Activated naive CD4-positive, alpha-beta T cell (primary cell): ENCODE measurements at regions not wholly inside any gene's neighbourhood (a gene's known extent, or its start where the extent isn't known, plus 50 kb on each side); places are given as distances from the start of the nearest gene placed in this dataset.

Experiments
- DNase-seq, 4 experiments: peaks; one replicate each; lab custom pipeline; 2025; lab: John Stamatoyannopoulos, UW

GRCh38 chr6:14665827-14666724 is 548.5 kb downstream of the CD83 start:
- DNase-seq = no peak

DNA sequence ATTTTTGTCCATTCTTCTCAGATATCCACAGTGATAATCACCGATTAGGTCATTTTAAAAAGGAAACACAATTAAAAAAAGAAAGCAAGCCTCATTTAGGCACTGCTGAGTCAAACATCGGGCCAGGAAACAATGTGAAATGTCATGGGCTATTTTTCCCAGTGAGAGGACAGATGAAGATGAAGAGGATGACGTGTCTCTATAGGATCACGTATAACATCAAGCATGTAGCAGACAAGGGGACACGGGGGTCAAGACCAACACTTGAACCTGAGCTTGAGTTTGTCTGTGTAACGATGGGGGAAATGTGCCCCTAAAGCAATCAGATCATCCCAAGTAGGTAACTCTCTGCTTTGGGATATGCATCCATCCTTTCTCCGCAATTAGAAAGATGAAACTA is 553.2 kb downstream of the CD83 start:
- DNase-seq = no peak

DNA sequence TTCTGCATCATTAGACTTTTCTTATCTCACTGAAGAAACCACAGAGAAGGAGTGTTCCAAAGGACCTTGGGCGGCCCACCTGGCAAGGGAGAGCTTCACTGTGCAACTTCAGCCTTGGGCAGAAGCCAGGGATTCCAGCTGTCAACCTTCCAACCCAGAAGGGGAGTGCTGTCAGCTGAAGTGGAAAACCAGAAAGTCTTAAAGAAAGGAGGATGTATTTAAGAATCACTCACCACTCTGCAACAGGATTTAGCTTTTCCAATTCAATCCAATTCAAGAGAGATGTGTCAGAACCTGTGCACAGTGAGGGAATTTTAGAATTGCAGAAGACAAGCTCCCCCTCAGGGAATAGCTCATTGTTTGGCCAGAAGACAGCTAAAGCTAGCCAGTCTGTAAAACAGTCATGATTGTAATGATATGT is 553.7 kb downstream of the CD83 start:
- DNase-seq = no peak

GRCh38 chr6:14671937-14672336 is 554.4 kb downstream of the CD83 start:
- no peak for DNase-seq

DNA sequence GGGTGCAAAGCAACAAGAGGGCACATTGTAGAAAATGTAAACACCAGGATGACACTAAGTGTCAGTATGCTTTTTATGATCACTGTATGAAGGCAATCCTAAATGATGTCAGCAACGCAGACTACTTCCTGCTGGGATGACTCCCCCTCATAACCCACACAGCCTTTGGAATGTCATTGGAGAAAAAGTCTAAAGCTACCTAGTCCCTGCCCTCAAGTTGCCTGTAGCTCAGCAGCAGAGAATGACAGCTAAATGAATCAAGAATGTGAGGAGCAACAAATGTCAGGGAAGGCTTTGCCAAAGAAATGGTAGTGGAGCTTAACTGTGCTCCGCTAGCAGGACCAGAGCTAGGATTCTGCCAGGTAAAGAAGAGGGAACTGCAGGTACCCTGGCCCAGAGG is 555.6 kb downstream of the CD83 start:
- no peak for DNase-seq

DNA sequence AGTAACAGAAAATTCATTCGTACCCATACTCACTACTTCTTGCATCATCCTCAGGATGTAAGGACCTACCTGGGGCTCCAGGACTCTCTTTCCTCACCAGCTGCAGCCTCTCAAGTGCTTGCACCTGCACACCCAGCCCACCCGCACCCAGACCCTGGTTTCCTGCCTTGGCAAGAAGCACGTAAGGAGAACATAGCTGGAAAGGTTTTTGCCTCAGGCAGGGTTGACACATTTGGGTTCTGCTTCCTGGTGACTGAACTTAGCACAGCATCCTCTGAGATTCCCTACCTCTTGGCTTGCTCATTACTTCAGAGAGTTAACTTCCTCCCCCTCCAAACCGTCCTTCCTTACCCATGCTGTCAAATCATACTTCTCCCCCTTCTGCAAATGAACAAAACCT is 556.9 kb downstream of the CD83 start:
- DNase-seq = no peak

- DNase-seq = no peak
Measured at GRCh38 chr6:14674867-14675648, 557.5 kb downstream of the CD83 start.

DNA sequence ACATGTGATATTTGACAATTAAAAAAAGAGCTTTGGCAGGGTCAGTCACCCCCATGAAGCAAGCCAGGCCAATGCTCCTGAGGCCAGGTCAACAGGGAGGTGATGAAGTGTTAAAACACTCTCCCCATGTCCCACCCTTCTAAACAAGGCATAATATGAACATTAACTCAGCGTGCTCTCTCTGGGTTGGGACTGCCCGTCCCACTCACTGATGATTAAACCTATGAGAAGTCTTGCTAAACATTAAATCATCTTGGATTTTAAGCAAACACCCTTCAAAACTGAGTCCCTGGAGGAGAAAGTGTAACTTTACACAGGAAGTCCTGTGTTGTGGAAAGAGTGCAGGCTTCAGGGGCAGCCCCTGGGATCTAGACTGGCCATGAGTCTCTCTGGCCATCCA is 558.5 kb downstream of the CD83 start:
- DNase-seq = no peak

DNA sequence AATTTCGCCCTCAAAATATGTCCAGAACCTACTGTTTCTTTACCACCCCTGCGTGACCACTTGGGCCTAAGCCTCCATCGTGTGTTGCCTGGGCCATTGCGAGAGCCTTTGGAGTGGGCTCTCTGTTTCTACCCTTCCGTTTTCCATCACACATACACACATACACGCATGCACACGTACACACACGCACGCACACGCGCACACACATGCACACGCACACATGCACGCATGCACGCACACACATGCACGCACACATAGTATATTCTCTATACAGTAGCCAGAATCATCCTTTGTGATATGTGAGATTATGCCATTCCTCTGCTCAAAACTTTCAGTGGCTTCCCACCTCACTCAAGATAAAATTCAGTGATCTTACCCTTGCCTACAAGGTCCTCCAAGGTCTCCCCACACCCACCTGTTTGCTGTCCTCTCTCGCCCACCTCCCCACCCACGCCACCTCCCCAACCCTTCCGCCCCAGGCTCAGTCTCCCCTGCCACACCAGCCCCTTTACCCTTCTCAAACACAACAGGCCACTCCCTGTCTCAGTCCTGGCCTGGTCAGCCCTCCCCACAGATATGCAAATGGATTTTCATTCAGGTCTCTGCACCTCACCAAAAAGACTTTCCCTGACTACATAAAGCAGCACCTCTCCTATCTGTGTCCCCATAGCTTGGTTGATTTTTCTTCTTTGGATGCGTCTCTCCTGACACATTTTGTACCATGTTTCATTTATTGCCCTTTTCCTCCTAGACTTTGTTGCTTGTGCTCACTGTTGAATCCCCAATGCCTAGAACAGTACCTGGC is 559.6 kb downstream of the CD83 start:
- no peak for DNase-seq

GRCh38 chr6:14681699-14682487 is 564.0 kb upstream of the JARID2 start:
- DNase-seq = no peak

GRCh38 chr6:14682812-14683211 is 563.1 kb upstream of the JARID2 start:
- no peak for DNase-seq

DNA sequence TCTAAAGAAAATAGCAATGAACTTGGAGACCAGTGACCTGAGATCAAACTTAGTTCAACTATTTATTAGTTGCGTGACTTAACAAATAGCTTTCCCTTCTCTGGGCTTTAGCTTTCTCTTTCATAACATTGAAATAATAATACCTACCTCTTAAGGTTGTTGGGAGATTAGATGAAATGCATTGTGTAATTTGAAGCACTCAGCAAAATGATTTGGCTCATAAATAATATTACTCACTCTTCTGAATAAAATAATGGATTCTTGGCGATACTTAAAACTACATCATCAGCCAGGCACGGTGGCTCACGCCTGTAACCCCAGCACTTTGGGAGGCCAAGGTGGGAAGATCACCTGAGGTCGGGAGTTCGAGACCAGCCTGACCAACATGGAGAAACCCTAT is 556.2 kb upstream of the JARID2 start:
- DNase-seq = no peak

DNA sequence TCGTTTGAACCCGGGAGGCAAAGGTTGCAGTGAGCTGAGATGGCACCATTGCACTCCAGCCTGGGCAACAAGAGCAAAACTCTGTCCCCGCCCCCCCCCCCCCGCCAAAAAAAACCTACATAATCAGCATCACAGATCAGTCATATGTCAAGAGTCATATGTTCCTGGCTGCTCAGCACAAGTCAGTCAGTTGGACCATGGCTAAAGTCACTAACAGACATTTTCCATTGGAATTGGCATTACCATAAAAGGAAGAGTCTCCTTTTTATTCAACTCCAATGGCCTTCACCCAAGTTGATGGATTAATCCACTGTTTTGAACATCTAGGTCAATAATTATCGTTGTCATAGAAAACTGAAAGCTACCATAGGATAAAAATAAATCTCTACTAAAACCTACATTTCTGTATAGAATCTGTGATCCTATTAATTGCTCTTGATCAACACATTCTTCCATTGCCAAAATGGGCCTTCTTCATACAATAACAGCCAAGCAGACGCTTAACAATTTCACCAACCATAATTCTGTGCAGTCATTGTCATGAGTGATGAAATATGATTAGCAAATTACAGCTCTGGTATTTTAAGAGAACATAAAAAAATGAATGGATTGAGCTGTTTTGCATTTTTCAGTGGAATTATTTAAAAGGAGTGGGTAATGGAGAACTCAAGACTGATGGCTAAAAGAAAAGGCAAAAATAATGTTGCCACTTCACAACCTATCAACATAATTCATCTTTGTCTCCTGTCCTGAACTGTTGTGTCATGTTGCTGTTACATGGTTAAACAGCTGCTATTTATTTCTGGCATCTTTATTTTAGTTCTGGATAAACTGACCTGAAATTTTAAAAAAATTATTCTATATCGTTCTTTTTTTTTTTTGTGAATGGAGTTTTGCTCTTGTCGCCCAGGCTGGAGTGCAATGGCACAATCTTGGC is 555.5 kb upstream of the JARID2 start:
- DNase-seq = no peak

GRCh38 chr6:14692208-14692607 is 553.7 kb upstream of the JARID2 start:
- DNase-seq = no peak

DNA sequence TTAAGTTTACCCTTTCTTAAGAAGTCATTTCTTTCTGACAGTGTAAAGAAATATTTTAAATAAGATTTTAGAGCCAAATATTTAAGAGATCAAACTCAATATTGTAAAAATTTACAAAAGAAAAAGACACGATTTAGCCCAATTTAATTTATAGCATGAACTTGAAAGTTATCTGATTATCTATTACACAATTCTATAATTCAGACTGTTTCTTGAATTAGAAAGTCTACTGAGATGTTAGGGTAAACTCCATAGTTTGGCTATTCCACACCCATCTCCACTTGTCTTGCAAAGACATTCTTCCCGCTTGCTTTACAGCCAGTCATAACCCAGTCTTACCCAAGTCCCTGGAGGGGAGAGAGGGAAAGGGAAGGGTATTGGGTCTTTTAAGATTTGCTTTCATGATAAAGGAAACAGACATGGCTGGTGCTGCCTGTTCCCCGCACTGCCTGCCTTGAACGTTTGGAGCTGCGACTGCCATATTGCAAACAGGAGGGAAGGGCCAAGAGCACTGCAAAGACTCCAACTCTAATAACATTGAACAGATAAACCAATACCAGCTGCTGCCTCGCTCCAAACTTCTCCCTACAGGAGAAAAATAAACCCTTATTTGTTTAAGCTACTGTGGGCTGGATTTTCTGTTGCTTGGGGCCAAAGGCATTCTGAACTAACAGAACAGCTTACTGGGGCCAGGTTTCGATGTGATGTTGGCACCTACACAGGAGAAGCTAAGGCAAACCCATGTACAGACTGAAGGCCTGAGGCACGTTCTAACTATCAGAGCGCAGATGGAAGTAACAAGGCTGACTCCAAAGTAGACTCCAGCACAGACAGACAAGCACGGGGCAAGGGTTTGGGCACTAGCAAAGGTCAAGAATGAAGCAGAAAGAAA is 552.3 kb upstream of the JARID2 start:
- DNase-seq = no peak

DNA sequence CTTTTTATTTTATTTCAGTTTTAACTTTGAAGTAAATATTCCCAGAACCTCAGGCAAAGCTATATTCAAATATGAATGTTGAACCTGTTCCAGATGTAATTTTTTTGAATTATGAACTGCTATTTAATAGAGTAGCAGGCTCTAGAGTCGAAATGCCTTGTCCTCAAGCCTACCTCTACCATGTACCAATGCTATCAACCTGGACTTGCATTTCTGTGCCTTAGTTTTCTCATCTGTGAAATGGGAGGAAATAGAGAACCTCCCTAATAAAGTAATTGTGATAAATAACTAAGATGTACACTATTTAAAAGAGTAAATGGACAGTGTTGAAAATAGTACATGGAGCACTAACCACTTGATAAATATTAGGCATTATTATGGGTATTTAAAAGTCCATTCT is 551.6 kb upstream of the JARID2 start:
- no peak for DNase-seq

DNA sequence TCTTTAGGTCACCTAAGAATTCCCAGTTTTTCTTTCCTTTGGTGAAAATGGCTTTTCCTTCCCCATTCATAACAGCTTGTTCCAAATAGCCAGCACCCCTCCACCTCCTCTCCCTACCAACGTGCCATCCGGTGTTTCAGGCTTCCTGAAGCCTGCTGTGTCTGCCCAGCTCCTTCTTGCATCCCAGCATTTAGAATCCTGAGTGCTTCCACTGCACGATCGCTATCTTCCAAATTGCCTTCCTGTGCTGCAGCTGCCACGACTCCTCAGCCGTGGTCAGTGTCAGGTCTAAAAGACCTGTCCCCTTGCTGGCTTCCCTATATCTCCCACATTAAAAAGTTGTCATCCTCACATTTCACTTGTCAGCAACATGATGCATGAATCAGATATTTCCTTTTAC is 550.3 kb upstream of the JARID2 start:
- no peak for DNase-seq

DNA sequence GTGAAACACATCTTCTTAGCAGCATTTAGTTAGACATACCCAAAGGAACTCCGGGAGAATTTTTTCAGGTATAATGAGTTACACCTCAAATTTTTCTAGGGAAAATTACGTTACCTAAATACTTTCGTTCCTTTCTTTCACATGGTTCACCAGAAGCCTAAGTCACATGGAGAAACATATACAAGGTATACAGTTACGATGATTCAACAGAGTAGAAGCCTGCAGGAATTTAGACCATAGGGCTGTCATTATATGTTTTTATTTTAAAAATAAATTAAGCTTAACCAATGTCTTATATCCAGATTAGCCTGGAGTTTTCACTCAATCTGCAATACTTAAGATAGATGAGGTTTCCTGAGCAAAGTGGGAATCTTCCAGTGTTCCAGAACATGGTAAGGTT is 549.5 kb upstream of the JARID2 start:
- no peak for DNase-seq

DNA sequence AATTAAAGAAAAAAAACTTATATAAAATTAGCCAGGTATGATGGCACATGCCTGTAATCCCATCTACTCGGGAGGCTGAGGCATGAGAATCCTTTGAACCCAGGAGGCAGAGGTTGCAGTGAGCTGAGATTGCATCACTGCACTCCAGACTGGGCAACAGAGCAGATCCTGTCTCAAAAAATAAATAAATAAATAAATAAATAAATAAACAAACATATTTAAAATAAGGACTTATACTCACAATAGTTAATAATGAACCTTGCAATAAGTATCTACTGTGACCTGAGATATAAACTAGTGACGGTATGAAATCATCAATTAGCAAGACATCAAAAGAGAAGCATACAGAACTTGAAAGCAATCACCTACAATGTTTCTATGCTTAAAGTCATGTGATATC is 548.4 kb upstream of the JARID2 start:
- no peak for DNase-seq
